AG04450 (cell line): ENCODE measurements at regions not wholly inside any gene's neighbourhood (a gene's known extent, or its start where the extent isn't known, plus 50 kb on each side); places are given as distances from the start of the nearest gene placed in this dataset.

ENCODE experiments used
- CTCF ChIA-PET: fragments of 300-600, 350-600 bp; formaldehyde crosslinking; extraction: SDS; loops from one replicate; lab custom pipeline; 2022; ENCODE audit warnings: antibody characterized with exemption, inconsistent platforms; lab: Charles Lee
- POLR2A ChIA-PET: fragments of 350-600 bp; formaldehyde crosslinking; extraction: SDS; loops from one replicate; lab custom pipeline; 2021; ENCODE audit warnings: antibody characterized with exemption, inconsistent platforms; lab: Yijun Ruan, JAX
- DNase-seq: peaks from one replicate; pipeline ENCODE4 v3.0.0-alpha.2; 2011; ENCODE audit warnings: low read depth, low spot score
- H3K27ac ChIP-seq: one replicate; pipeline ENCODE4 v1.5.1; 2012; ENCODE audit warnings: low read depth, low read length, control low read depth
- H3K27me3 ChIP-seq: one replicate; pipeline ENCODE4 v1.6.0; 2012; ENCODE audit warnings: low read length; ENCODE audit not compliant: control insufficient read depth, insufficient read depth
- H3K4me3 ChIP-seq: 2 replicates; pipeline ENCODE4 v1.5.1; 2011; ENCODE audit warnings: mild to moderate bottlenecking, low read depth, low read length, control low read depth
- H3K9me3 ChIP-seq: 2 replicates; pipeline ENCODE4 v1.5.1; 2012; ENCODE audit warnings: low read length; ENCODE audit not compliant: control insufficient read depth, insufficient read depth
- TF ChIP-seq, protein P1 (sequence below): IDR thresholded peaks from 2 replicates; pipeline ENCODE4 v1.5.1; 2011; ENCODE audit warnings: low read depth, low read length, control low read depth, inconsistent platforms

DNA sequence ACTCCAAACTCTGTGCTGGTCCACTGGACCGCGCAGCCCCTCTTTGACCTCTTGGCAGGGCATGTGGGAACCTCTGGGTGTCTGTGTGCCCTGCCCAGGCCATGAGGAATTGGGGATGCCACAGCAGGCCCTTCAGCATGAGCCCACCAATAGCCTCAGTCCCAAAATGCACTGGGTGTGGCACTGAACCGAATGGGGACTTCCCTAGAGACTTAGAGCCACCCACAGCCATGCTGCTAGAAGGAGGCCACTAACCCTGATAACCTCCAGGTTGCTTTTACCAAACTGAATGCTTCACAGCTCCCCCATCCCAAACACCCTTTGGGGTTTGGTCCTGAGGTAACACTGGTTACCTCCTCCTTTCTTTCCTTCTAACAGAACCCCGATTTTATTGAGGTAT lies 302.7 kb downstream of the PIK3R1 start:
- Histone ChIP-seq H3K27ac (no peak overlapping the region), H3K4me3 (no peak overlapping the region), H3K9me3 (no peaks in the 10 kb centered on the region), H3K27me3 (peaks cover 2% of the 10 kb centered on the region)
- ChIA-PET CTCF (no interaction called here), POLR2A (no interaction called here)
- DNase-seq, result no peak
- TF ChIP-seq, protein P1, sequence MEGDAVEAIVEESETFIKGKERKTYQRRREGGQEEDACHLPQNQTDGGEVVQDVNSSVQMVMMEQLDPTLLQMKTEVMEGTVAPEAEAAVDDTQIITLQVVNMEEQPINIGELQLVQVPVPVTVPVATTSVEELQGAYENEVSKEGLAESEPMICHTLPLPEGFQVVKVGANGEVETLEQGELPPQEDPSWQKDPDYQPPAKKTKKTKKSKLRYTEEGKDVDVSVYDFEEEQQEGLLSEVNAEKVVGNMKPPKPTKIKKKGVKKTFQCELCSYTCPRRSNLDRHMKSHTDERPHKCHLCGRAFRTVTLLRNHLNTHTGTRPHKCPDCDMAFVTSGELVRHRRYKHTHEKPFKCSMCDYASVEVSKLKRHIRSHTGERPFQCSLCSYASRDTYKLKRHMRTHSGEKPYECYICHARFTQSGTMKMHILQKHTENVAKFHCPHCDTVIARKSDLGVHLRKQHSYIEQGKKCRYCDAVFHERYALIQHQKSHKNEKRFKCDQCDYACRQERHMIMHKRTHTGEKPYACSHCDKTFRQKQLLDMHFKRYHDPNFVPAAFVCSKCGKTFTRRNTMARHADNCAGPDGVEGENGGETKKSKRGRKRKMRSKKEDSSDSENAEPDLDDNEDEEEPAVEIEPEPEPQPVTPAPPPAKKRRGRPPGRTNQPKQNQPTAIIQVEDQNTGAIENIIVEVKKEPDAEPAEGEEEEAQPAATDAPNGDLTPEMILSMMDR, result no peak

DNA sequence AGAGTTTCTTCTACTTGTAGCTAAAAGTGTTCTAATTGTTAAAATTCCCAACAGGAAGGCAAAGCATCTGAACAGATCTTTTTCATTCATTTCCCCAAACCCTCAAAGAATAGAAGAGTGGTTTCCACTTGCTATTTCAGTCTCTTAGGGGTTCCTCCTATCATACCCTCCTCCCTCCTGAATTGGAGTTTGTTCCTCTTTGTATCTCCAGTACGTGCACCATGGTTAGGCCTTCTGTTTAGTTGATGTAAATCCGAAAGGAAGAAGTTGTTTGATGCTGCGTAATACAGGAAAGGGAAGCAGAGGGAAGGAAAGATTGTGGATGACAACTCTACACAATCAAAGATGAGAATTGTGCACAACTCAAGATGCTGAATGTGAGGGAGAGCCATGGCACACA lies 303.6 kb downstream of the PIK3R1 start:
- ChIA-PET POLR2A (no interaction called here), CTCF (no interaction called here)
- Histone ChIP-seq H3K27ac (no peak overlapping the region), H3K27me3 (peaks cover 2% of the 10 kb centered on the region), H3K4me3 (no peak overlapping the region), H3K9me3 (no peaks in the 10 kb centered on the region)
- TF ChIP-seq, protein P1, result no peak
- DNase-seq, result no peak

DNA sequence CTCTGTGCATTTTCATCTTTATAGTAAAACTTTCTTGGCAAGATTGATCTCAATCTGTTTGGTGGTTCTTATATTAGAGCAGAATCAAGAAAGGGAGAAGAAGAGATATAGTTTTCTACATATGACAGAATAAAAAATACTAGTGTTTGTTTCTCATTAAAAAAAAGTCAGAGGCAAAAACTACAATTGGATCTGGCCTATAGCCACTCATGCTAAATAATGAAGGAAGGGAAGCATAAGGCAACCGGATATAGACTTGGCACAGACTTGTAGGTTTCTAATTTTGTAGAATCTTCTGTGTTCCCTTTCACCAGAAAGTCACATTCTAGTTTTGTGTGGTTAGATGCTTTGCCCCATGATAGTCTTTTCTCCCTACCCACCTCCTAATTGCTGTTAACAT lies 306.2 kb downstream of the PIK3R1 start:
- DNase-seq, result no peak
- POLR2A ChIA-PET, result no interaction called here
- CTCF ChIA-PET, result no interaction called here
- Histone ChIP-seq H3K27ac (no peak overlapping the region), H3K27me3 (no peaks in the 10 kb centered on the region), H3K9me3 (no peaks in the 10 kb centered on the region), H3K4me3 (no peak overlapping the region)
- TF ChIP-seq, protein P1, result no peak

DNA sequence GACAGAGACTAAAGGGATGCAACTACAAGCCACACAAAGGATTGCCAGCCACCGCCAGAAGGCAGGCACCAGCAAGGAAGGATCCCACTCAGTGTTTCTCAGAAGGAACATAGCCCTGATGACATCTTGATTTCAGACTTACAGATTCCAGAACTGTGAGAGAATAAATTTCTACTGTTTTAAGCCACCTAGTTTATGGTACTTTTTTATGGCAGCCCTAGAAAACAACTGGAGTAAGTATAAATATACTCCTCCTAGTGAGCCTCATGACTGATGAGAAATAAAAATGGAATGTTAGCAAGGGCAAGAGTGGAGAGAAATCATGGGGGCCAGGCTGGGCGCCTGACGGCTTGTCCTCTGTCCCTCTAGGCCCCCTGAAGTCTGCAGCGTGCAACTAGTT lies 307.3 kb downstream of the PIK3R1 start:
- H3K9me3 ChIP-seq, result no peaks in the 10 kb centered on the region
- TF ChIP-seq, protein P1, result no peak
- H3K27ac ChIP-seq, result peak overlapping the region; percentile 88
- CTCF ChIA-PET, result interaction anchor here (0.9 kb wide), 1 partner anchor 236 kb away, joined by 5 read pairs; no protein-coding TSS in a partner anchor
- no peaks in the 10 kb centered on the region for H3K27me3 ChIP-seq
- POLR2A ChIA-PET, result interaction anchor here (1.0 kb wide), 1 partner anchor 38 kb away, joined by 3 read pairs; no protein-coding TSS in a partner anchor
- H3K4me3 ChIP-seq, result no peak overlapping the region
- no peak for DNase-seq

DNA sequence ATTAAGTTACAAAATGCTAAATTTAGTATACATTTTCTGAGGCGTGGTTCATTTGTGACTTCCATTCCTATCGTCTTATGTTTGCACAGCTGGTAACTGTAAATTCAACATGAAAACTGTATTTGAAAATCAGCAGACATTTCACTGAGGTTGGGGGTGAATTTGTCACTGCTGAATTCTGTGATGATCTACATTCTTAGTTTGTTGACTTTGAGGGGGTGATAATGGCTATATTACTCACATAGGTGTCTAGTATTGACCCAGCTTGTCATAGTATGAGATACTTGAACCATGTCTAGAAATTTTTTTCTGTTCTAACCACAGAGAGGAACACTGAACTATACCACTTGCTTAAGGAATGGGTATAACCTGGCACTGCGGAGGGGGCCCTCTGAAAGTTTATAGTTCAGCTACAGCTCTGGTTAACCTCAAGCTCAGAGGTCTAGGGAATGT lies 313.3 kb downstream of the PIK3R1 start:
- CTCF ChIA-PET, result no interaction called here
- no peak for DNase-seq
- no peak overlapping the region for H3K27ac ChIP-seq

More for the DNA sequence above, 313.3 kb downstream of the PIK3R1 start:
- TF ChIP-seq, protein P1, result no peak
- no peaks in the 10 kb centered on the region for H3K9me3 ChIP-seq
- POLR2A ChIA-PET, result no interaction called here
- H3K27me3 ChIP-seq, result no peaks in the 10 kb centered on the region
- H3K4me3 ChIP-seq, result no peak overlapping the region
